ENCODE measurements at regions not wholly inside any gene's neighbourhood (a gene's known extent, or its start where the extent isn't known, plus 50 kb on each side); places are given as distances from the start of the nearest gene placed in this dataset.

- Histone ChIP-seq H3K36me3 (ENCODE audit: insufficient read depth, low read length) (no peaks in the 10 kb centered on the region), H3K9me2 (ENCODE audit: insufficient read depth, low read length) (no peaks in the 10 kb centered on the region), H4K20me1 (ENCODE audit: insufficient read depth, low read length) (no peaks in the 10 kb centered on the region), H3K4me3 (ENCODE audit: low read depth, low read length, poor library complexity, severe bottlenecking) (no peak overlapping the region), H2AFZ (ENCODE audit: low read length) (no peak overlapping the region), H3K4me2 (ENCODE audit: low read length) (no peak overlapping the region), H3K4me1 (ENCODE audit: insufficient read depth, low read length, poor library complexity, severe bottlenecking) (no peaks in the 10 kb centered on the region), H3K9me3 (ENCODE audit: low read length) (no peaks in the 10 kb centered on the region), H3K27ac (ENCODE audit: low read depth, low read length, poor library complexity, severe bottlenecking) (no peak overlapping the region), H3K79me2 (ENCODE audit: insufficient read depth, low read depth, low read length) (no peaks in the 10 kb centered on the region)
- CTCF ChIA-PET (ENCODE audit: unreplicated experiment) = no interaction called here
- POLR2A ChIA-PET = no interaction called here
- no peak for TF ChIP-seq EZH2phosphoT487 (IDR thresholded peaks at IDR 0.05; ENCODE audit: borderline replicate concordance, low read depth, low read length)
- TF ChIP-seq, protein P1, sequence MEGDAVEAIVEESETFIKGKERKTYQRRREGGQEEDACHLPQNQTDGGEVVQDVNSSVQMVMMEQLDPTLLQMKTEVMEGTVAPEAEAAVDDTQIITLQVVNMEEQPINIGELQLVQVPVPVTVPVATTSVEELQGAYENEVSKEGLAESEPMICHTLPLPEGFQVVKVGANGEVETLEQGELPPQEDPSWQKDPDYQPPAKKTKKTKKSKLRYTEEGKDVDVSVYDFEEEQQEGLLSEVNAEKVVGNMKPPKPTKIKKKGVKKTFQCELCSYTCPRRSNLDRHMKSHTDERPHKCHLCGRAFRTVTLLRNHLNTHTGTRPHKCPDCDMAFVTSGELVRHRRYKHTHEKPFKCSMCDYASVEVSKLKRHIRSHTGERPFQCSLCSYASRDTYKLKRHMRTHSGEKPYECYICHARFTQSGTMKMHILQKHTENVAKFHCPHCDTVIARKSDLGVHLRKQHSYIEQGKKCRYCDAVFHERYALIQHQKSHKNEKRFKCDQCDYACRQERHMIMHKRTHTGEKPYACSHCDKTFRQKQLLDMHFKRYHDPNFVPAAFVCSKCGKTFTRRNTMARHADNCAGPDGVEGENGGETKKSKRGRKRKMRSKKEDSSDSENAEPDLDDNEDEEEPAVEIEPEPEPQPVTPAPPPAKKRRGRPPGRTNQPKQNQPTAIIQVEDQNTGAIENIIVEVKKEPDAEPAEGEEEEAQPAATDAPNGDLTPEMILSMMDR (conservative IDR thresholded peaks at IDR 0.05; ENCODE audit: low read length) = no peak
- DNase-seq (ENCODE audit: low spot score) = no peak
- BruUV-seq (replicated peaks) = no TSS peak
- intact Hi-C loops (cut with micrococcal nuclease; ENCODE audit: unreplicated experiment) = no loop called here
Measured at GRCh38 chr16:86723689-86724088, 145.3 kb downstream of the FOXL1 start.

DNA sequence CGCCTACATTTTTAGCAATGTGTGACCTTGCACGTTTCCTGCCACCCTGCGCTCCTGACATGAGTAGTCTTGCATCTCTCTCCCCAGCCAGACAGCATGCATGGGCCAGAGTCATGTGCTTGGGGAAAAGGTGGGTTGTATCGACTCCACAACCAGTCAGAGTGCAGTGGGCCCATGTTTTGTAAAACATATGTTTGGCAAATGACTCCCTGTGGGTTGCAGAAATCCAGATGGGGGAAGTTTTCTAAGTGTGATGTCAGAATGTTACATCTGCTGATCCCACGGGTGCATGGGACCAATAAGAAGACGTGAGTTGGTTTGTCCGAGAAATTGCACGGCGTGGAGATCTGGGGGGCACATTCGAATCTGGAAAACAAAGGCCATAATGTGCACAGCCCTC is 147.1 kb downstream of the FOXL1 start:
- CTCF ChIA-PET (ENCODE audit: unreplicated experiment) = no interaction called here
- TF ChIP-seq, protein P1 (conservative IDR thresholded peaks at IDR 0.05; ENCODE audit: low read length) = no peak
- TF ChIP-seq EZH2phosphoT487 (IDR thresholded peaks at IDR 0.05; ENCODE audit: borderline replicate concordance, low read depth, low read length) = no peak
- H3K79me2 ChIP-seq (ENCODE audit: insufficient read depth, low read depth, low read length) = no peaks in the 10 kb centered on the region
- no peak overlapping the region for H2AFZ ChIP-seq (ENCODE audit: low read length)
- no TSS peak for BruUV-seq (replicated peaks)
- H3K4me2 ChIP-seq (ENCODE audit: low read length) = no peak overlapping the region
- no peaks in the 10 kb centered on the region for H3K9me2 ChIP-seq (ENCODE audit: insufficient read depth, low read length)
- no peaks in the 10 kb centered on the region for H3K36me3 ChIP-seq (ENCODE audit: insufficient read depth, low read length)
- no peak overlapping the region for H3K27ac ChIP-seq (ENCODE audit: low read depth, low read length, poor library complexity, severe bottlenecking)
- no peaks in the 10 kb centered on the region for H4K20me1 ChIP-seq (ENCODE audit: insufficient read depth, low read length)
- H3K9me3 ChIP-seq (ENCODE audit: low read length) = no peaks in the 10 kb centered on the region
- POLR2A ChIA-PET = interaction anchor here (0.6 kb wide), 1 partner anchor 531 kb away, joined by 3 read pairs; no protein-coding TSS in a partner anchor
- H3K4me1 ChIP-seq (ENCODE audit: insufficient read depth, low read length, poor library complexity, severe bottlenecking) = no peaks in the 10 kb centered on the region
- no peak for DNase-seq (ENCODE audit: low spot score)
- intact Hi-C loops (cut with micrococcal nuclease; ENCODE audit: unreplicated experiment) = no loop called here
- H3K4me3 ChIP-seq (ENCODE audit: low read depth, low read length, poor library complexity, severe bottlenecking) = no peak overlapping the region

GRCh38 chr16:86726340-86726739 is 148.0 kb downstream of the FOXL1 start:
- H4K20me1 ChIP-seq (ENCODE audit: insufficient read depth, low read length) = no peaks in the 10 kb centered on the region
- ChIA-PET CTCF (ENCODE audit: unreplicated experiment) (no interaction called here), POLR2A (interaction anchor here (0.6 kb wide), 1 partner anchor 530 kb away, joined by 3 read pairs; no protein-coding TSS in a partner anchor)
- no peak overlapping the region for H2AFZ ChIP-seq (ENCODE audit: low read length)
- H3K4me2 ChIP-seq (ENCODE audit: low read length) = no peak overlapping the region
- H3K4me1 ChIP-seq (ENCODE audit: insufficient read depth, low read length, poor library complexity, severe bottlenecking) = no peaks in the 10 kb centered on the region
- H3K9me3 ChIP-seq (ENCODE audit: low read length) = no peaks in the 10 kb centered on the region
- DNase-seq (ENCODE audit: low spot score) = no peak
- no peaks in the 10 kb centered on the region for H3K9me2 ChIP-seq (ENCODE audit: insufficient read depth, low read length)
- H3K27ac ChIP-seq (ENCODE audit: low read depth, low read length, poor library complexity, severe bottlenecking) = no peak overlapping the region
- no peaks in the 10 kb centered on the region for H3K79me2 ChIP-seq (ENCODE audit: insufficient read depth, low read depth, low read length)
- intact Hi-C loops (cut with micrococcal nuclease; ENCODE audit: unreplicated experiment) = no loop called here
- H3K4me3 ChIP-seq (ENCODE audit: low read depth, low read length, poor library complexity, severe bottlenecking) = no peak overlapping the region
- TF ChIP-seq EZH2phosphoT487 (IDR thresholded peaks at IDR 0.05; ENCODE audit: borderline replicate concordance, low read depth, low read length) = no peak
- TF ChIP-seq, protein P1 (conservative IDR thresholded peaks at IDR 0.05; ENCODE audit: low read length) = no peak
- BruUV-seq (replicated peaks) = no TSS peak
- H3K36me3 ChIP-seq (ENCODE audit: insufficient read depth, low read length) = no peaks in the 10 kb centered on the region

All from OCI-LY7 (cell line).